HCT116 (cell line): ENCODE measurements at regions not wholly inside any gene's neighbourhood (a gene's known extent, or its start where the extent isn't known, plus 50 kb on each side); places are given as distances from the start of the nearest gene placed in this dataset.

Source experiments
- ATAC-seq: fragments of 200-7000 bp; cut with Tn5 transposase; 2 replicates; pipeline ENCODE4 v1.9.1; 2020; ENCODE audit warnings: mild to moderate bottlenecking, moderate library complexity
- BruUV-seq: library from RNA; stranded (reverse); fragments of 400-500 nt; replicated peaks from 2 replicates; lab custom pipeline; 2021; lab: Mats Ljungman, UMichigan
- CTCF ChIA-PET: fragments of 300-600 bp; sonication (Branson Sonifier 250); formaldehyde crosslinking; loops from one replicate; lab custom pipeline; 2021; ENCODE audit warnings: antibody characterized with exemption; lab: Charles Lee
- POLR2A ChIA-PET: fragments of 300-600, 350-600 bp; sonication (Branson Sonifier 250); formaldehyde crosslinking; loops from one replicate; lab custom pipeline; 2021; ENCODE audit warnings: antibody characterized with exemption; lab: Charles Lee
- RAD21 ChIA-PET, 2 experiments: fragments of 300-600 bp; sonication (Branson Sonifier 250); formaldehyde crosslinking; loops; one replicate each; lab custom pipeline; 2023; ENCODE audit warnings: low total read pairs in 2 of 2; ENCODE audit not compliant: uncharacterized antibody in 2 of 2, unreplicated experiment in 2 of 2, low non-redundant PET in 1 of 2; lab: Charles Lee
- DNase-seq: peaks from one replicate; pipeline ENCODE4 v3.0.0-alpha.2; 2010; ENCODE audit warnings: low read depth, low spot score
- H2AFZ ChIP-seq: fragments of 200-600 bp; shearing (Covaris generic), sonication (generic); 2 replicates; pipeline ENCODE4 v1.6.1; 2017; ENCODE audit warnings: low read depth, mixed run types, mixed read lengths, antibody characterized with exemption, low read length; ENCODE audit not compliant: poor library complexity, severe bottlenecking
- H3K27ac ChIP-seq: 2 replicates; pipeline ENCODE4 v1.5.1; 2012; ENCODE audit warnings: low read depth, low read length
- H3K27me3 ChIP-seq: fragments of 200-600 bp; sonication (generic); 2 replicates; pipeline ENCODE4 v1.6.1; 2016; ENCODE audit warnings: mixed run types, low read length, mixed read lengths; ENCODE audit not compliant: insufficient read depth
- H3K36me3 ChIP-seq, 2 experiments: fragments of 200-500 bp in 1 of 2; fragments of 200-600 bp in 1 of 2; sonication (Bioruptor generic) in 1 of 2; sonication (generic) in 1 of 2; 2 replicates each; pipeline versions ENCODE4 v1.5.1 to v1.6.1; 2014 to 2016; ENCODE audit warnings: low read length in 2 of 2, inconsistent platforms in 1 of 2, mixed read lengths in 1 of 2, mixed run types in 1 of 2; ENCODE audit not compliant: insufficient read depth in 2 of 2, control insufficient read depth in 1 of 2
- H3K4me1 ChIP-seq, 2 experiments: fragments of 200-600 bp in 1 of 2; sonication (generic) in 1 of 2; 2 replicates each; pipeline versions ENCODE4 v1.5.1 to v1.6.1; 2012 to 2017; ENCODE audit warnings: low read length in 2 of 2, inconsistent platforms in 1 of 2, mild to moderate bottlenecking in 1 of 2, mixed read lengths in 1 of 2, mixed run types in 1 of 2, moderate library complexity in 1 of 2; ENCODE audit not compliant: insufficient read depth in 2 of 2, control insufficient read depth in 1 of 2
- H3K4me2 ChIP-seq: fragments of 200-600 bp; sonication (generic); 2 replicates; pipeline ENCODE4 v1.6.1; 2017; ENCODE audit warnings: mixed run types, low read length, mixed read lengths
- H3K4me3 ChIP-seq, 2 experiments: fragments of 200-600 bp in 1 of 2; sonication (generic) in 1 of 2; replicated peaks in 1 of 2; 2 replicates each; pipeline ENCODE4 v1.5.1; 2011 to 2016; ENCODE audit warnings: low read length in 2 of 2, control low read depth in 1 of 2, low read depth in 1 of 2, mild to moderate bottlenecking in 1 of 2, mixed read lengths in 1 of 2, mixed run types in 1 of 2
- H3K79me2 ChIP-seq: fragments of 200-600 bp; sonication (generic); 2 replicates; pipeline ENCODE4 v1.6.1; 2017; ENCODE audit warnings: mild to moderate bottlenecking, mixed run types, low read length, moderate library complexity, mixed read lengths; ENCODE audit not compliant: insufficient read depth
- H3K9ac ChIP-seq: fragments of 200-600 bp; sonication (generic); 2 replicates; pipeline ENCODE4 v1.6.1; 2016; ENCODE audit warnings: low read length, mixed read lengths
- H3K9me2 ChIP-seq: fragments of 200-600 bp; sonication (generic), shearing (Covaris generic); 2 replicates; pipeline ENCODE4 v1.6.1; 2017; ENCODE audit warnings: mixed run types, mild to moderate bottlenecking, moderate library complexity; ENCODE audit not compliant: insufficient read depth
- H3K9me3 ChIP-seq, 2 experiments: fragments of 200-500 bp in 1 of 2; fragments of 200-600 bp in 1 of 2; sonication (Bioruptor generic) in 1 of 2; sonication (generic) in 1 of 2; 2 replicates each; pipeline ENCODE4 v1.6.1; 2014 to 2017; ENCODE audit warnings: low read length in 2 of 2, mixed read lengths in 2 of 2, inconsistent platforms in 1 of 2, low read depth in 1 of 2, mild to moderate bottlenecking in 1 of 2, mixed run types in 1 of 2, moderate library complexity in 1 of 2; ENCODE audit not compliant: control insufficient read depth in 1 of 2, insufficient read depth in 1 of 2
- H4K20me1 ChIP-seq: fragments of 200-600 bp; sonication (generic), shearing (Covaris generic); 2 replicates; pipeline ENCODE4 v1.6.1; 2017; ENCODE audit warnings: mixed run types, mild to moderate bottlenecking, moderate library complexity; ENCODE audit not compliant: insufficient read depth
- CEBPB ChIP-seq: IDR thresholded peaks from 2 replicates; pipeline ENCODE4 v1.6.1; 2012; ENCODE audit warnings: low read depth
- CTCF ChIP-seq, 3 experiments: fragments of 200-600 bp in 1 of 3; sonication (generic) in 1 of 3; IDR thresholded peaks in 2 of 3; conservative IDR thresholded peaks in 1 of 3; 2 replicates each; pipeline ENCODE4 v1.5.1; 2012 to 2017; ENCODE audit warnings: low read depth in 2 of 3, low read length in 2 of 3, antibody characterized with exemption in 1 of 3, borderline replicate concordance in 1 of 3, control low read depth in 1 of 3, mild to moderate bottlenecking in 1 of 3, mixed read lengths in 1 of 3, mixed run types in 1 of 3, moderate library complexity in 1 of 3; ENCODE audit not compliant: insufficient read depth in 1 of 3
- EGR1 ChIP-seq: IDR thresholded peaks from 2 replicates; pipeline ENCODE4 v1.6.1; 2012; ENCODE audit warnings: low read depth
- EZH2 ChIP-seq: fragments of 200-600 bp; sonication (generic); IDR thresholded peaks from 2 replicates; pipeline ENCODE4 v1.6.1; 2017; ENCODE audit warnings: antibody characterized with exemption, mixed run types
- FOSL1 ChIP-seq: IDR thresholded peaks from 2 replicates; pipeline ENCODE4 v1.6.1; 2012; ENCODE audit warnings: low read depth
- JUND ChIP-seq: IDR thresholded peaks from 2 replicates; pipeline ENCODE4 v1.6.1; 2012
- POLR2A ChIP-seq: IDR thresholded peaks from 2 replicates; pipeline ENCODE4 v1.7.0; 2011; ENCODE audit warnings: borderline replicate concordance; ENCODE audit not compliant: insufficient read depth, insufficient read length; ENCODE audit errors: extremely low read depth
- RAD21 ChIP-seq: IDR thresholded peaks from 2 replicates; pipeline ENCODE4 v1.6.1; 2012; ENCODE audit warnings: low read depth, mild to moderate bottlenecking
- REST ChIP-seq: IDR thresholded peaks from 2 replicates; pipeline ENCODE4 v1.6.1; 2012; ENCODE audit warnings: low read depth
- SIN3A ChIP-seq: IDR thresholded peaks from 2 replicates; pipeline ENCODE4 v1.6.1; 2012; ENCODE audit warnings: low read depth
- SRF ChIP-seq: IDR thresholded peaks from 2 replicates; pipeline ENCODE4 v1.6.1; 2012; ENCODE audit warnings: low read depth
- TCF7L2 ChIP-seq: IDR thresholded peaks from 2 replicates; pipeline ENCODE4 v1.7.0; 2011; ENCODE audit warnings: borderline replicate concordance, inconsistent platforms; ENCODE audit not compliant: insufficient read depth, insufficient read length; ENCODE audit errors: extremely low read depth
- ZNF274 ChIP-seq: fragments of 200-500 bp; sonication (Bioruptor generic); IDR thresholded peaks from 2 replicates; pipeline ENCODE4 v1.6.1; 2014; ENCODE audit warnings: mild to moderate bottlenecking, low read depth, low read length, inconsistent platforms
- intact Hi-C: fragments of 100-400 bp; cut with micrococcal nuclease; formaldehyde crosslinking; loops from 2 replicates; pipeline ENCODE4 v1.10.0; 2022
- TF ChIP-seq, protein P1 (sequence below): IDR thresholded peaks from 2 replicates; pipeline ENCODE4 v1.6.1; 2012
- TF ChIP-seq, protein P2 (sequence below): IDR thresholded peaks from 2 replicates; pipeline ENCODE4 v1.6.1; 2012

DNA sequence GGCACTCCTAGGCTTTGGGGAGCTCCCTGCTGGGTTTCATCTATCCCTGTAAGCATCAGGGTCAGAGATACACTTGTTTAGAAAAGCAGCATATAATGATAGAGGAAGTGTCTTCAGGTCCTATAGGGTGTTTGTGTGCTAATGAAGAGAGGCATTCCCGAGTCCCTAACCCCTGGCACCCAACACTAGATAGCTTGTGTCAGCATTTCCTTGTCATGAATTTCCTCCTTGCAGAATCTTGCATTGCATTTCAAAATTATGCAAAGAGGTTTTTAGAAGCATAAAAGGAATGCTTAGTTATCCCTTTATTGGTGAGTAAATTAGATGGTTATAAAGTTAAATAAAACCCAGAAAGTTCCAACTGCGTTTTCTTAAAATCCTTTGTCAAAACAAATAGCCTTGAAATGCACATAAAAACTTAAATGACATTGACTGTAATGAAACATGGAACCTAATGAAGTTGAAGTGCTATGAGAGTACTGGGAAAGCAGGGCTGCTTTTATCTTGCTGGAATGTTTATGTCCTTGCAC lies 63.7 kb upstream of the LHCGR start:
- ChIA-PET POLR2A (no interaction called here), RAD21 (no interaction called here), CTCF (no interaction called here)
- Histone ChIP-seq H4K20me1 (no peaks in the 10 kb centered on the region), H2AFZ (no peak overlapping the region), H3K36me3 (no peaks in the 10 kb centered on the region), H3K4me3 (no peak overlapping the region), H3K79me2 (no peaks in the 10 kb centered on the region), H3K4me2 (no peak overlapping the region), H3K27ac (no peak overlapping the region), H3K9ac (no peak overlapping the region), H3K9me3 (no peaks in the 10 kb centered on the region), H3K27me3 (peaks cover 17% of the 10 kb centered on the region), H3K9me2 (no peaks in the 10 kb centered on the region), H3K4me1 (no peaks in the 10 kb centered on the region)
- DNase-seq (no peak), ATAC-seq (no peak)
- no TSS peak for BruUV-seq
- intact Hi-C loops, result no loop called here
- TF ChIP-seq JUND, result no peak
- TF ChIP-seq CEBPB, result no peak
- no peak for TF ChIP-seq SIN3A
- no peak for TF ChIP-seq RAD21
- TF ChIP-seq, protein P1, sequence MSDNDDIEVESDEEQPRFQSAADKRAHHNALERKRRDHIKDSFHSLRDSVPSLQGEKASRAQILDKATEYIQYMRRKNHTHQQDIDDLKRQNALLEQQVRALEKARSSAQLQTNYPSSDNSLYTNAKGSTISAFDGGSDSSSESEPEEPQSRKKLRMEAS, result no peak
- no peak for TF ChIP-seq POLR2A
- no peak for TF ChIP-seq CTCF (IDR thresholded peaks at IDR 0.05 in 2 of 3, conservative IDR thresholded peaks at IDR 0.05 in 1 of 3; ENCODE audit: borderline replicate concordance in 1 of 3, insufficient read depth in 1 of 3, low read depth in 2 of 3, low read length in 2 of 3)
- no peak for TF ChIP-seq EGR1
- TF ChIP-seq TCF7L2, result no peak
- TF ChIP-seq SRF, result no peak
- TF ChIP-seq, protein P2, sequence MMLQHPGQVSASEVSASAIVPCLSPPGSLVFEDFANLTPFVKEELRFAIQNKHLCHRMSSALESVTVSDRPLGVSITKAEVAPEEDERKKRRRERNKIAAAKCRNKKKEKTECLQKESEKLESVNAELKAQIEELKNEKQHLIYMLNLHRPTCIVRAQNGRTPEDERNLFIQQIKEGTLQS, result no peak
- TF ChIP-seq REST, result no peak
- TF ChIP-seq ZNF274, result no peak
- TF ChIP-seq FOSL1, result no peak
- TF ChIP-seq EZH2, result no peak
